SK-MEL-5 (cell line): ENCODE measurements at regions not wholly inside any gene's neighbourhood (a gene's known extent, or its start where the extent isn't known, plus 50 kb on each side); places are given as distances from the start of the nearest gene placed in this dataset.
"Not testable (repeated sequence)": the region's sequence is repeated elsewhere in the genome, so short reads cannot be mapped to it uniquely, and the experiment has no call there.

ENCODE experiments used
- DNase-seq: peaks from one replicate; pipeline ENCODE4 v3.0.0-alpha.2; 2016; ENCODE audit warnings: low read depth, low spot score
- in situ Hi-C: cut with HindIII; loops from 2 replicates; pipeline ENCODE4 v1.10.0; 2016; ENCODE audit warnings: low sequenced_read_pairs, high pct_unique_total_duplicates, low pct_unique_long_range_greater_than_20kb

DNA sequence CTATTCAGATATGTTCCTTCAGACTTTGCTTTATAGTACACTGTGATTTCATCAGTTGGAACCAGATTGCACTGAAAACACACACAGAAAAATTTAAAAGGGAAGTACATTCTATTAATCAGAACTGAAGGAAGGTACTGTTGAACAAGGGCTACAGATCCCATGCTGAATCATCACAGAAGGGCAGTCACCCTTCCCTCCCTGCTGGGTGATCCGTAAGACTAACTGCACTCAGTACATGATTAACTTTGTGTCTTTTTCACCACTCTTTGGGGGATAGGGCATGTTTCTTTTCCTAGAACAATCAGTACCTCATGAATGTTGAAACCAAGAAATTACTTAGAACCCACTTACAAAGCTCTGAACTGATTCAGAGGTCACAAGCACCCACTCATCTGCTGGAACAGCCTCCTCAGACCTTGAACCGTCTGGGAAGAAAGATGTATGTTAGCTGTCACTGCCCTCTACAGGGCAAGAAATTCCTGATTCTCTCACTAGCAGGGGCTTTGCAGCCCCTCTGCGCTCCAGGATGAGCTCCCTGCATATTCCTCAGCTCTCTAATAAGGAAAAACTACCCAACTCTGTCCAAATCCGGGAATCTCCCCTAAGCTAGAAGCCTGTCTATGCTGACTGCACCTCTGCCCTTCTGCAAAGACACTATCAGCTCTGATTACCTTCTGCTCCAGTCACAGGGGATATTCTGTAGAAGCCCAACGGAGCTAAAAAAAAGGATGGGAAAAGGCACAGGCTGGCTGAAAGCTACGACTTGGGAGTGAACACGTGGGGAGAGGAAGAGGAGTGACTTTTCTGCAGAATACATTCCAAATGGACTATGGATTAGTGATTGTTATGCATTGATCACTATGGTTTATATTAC lies 51.0 kb downstream of the IARS1 start:
- peak; percentile 50 for DNase-seq
- in situ Hi-C loops, result no loop called here

DNA sequence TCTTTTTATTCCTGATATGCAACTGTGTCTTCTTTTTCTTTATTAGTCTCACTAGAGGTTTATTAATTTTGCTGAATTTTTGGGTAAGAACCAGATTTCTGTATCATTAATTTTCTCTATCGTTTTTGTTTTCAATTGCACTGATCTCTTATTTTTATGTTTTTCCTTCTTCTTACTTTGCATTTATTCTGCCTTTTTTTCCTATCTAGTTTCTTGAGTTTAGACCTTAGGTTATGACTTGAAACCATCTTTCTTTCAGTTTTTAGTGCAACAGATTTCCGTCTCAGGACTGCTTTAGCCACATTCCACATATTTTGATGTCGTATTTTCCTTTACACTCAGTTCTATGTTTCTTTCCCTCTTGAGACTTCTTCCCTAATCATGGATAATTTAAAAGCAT lies 56.6 kb downstream of the IARS1 start:
- in situ Hi-C loops, result no loop called here
- DNase-seq, result no peak

DNA sequence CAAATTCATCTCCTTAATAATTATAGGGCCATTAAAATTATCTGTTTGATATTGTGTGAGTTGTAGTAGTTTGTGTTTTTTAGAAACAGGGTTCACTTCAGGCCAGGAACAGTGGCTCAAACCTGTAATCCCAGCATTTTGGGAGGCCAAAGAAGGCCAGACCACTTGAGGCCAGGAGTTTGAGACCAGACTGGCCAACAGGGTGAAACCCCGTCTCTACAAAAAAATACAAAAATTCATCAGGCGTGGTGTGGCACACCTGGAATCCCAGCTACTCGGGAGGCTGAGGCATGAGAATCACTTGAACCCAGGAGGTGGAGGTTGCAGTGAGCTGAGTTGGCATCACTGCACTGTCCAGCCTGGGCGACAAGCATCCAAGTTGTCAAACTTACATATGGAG lies 57.0 kb downstream of the IARS1 start:
- DNase-seq, result no peak
- in situ Hi-C loops, result no loop called here

DNA sequence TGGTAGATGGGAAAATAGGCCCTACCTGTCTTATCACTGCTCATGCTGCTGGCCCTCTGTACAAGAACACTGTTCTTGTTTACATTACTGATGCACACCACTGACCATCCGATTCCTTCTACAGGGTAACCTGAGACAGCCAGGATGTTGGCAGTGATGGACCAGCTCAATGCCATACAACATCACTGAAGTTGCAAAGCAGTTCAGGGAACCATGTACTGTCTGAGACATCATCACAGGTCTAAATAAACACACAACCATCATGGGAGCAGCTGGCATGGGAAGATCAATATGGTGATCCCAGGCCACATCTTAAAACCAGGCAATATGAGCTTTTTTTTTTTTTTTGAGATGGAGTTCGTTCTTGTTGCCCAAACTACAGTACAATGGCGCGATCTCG lies 59.0 kb downstream of the IARS1 start:
- in situ Hi-C loops, result no loop called here
- DNase-seq, result no peak

DNA sequence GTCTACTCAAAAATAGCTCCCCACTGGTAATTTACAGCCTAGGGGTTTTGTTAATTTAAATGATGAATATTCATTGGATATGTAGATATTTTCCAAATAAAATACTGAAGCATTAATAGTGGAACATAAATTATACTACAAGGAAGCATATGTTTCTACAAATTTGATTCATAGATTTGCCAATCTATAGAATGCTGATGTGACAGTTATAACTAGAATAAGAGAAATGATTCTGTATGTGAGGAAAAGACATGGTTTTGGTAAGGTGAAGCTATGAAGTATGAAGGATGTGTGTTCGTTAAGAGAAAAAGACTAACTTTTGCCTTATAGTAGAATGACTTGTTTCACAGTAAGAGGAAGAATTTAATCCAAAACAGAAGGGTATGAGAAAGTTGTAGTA lies 61.3 kb downstream of the IARS1 start:
- in situ Hi-C loops, result no loop called here
- no peak for DNase-seq

DNA sequence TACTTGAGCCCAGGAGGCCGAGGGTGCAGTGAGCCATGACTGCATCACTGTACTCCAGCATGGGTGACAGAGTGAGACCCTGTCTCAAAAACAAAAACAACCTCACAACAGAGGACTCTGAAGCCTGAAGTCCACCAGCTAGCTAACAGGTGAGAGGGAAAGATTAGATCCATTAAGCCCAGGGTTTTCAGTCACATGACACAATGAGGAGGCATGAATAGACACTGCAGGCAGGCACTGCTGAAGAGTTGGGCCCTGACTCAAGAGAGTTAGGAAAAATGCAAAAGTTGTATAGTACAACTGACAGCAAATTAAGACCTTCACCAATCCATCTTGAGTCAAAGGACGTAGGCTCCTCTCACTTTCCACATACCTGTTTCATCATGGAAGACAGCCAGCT lies 64.9 kb downstream of the IARS1 start:
- in situ Hi-C loops, result no loop called here
- no peak for DNase-seq

DNA sequence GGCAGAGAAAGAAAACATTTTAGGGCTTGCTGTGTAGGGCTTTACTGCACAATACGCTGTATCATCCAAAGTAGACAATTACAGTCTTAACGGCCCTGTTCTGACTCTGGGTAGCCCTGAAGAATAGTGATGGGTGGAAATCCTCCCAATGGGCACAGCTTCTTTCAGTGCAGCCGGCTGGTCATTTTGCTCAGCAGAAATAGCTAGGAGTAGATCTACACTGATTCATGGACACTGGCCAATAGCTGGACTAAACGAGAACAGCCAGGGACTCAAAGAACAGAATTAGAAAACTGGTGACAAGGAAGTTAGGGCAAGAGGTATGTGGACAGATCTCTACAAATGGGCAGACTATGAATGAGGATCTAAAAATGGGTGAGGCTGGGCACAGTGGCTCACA lies 69.3 kb downstream of the IARS1 start:
- in situ Hi-C loops, result no loop called here

DNA sequence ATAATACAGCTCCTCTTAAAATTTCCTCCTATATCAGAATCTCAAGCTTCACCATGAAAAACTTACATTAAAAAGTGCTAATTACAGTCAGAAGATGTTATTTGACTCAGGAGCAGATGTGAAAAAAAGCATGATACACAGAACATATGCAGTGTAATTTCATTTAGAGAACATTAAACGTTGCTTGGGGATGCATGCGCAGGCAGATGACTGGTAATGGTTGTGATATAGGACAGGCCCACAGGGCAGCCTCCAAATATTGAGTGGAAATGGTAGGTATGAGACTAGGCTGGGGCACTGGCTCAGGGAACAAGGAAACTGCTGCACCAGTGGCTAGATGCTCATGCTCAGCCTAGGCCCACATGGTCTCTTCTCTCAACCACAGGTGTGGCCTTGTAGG lies 69.7 kb downstream of the IARS1 start:
- in situ Hi-C loops, result no loop called here
- DNase-seq, result no peak

More for the DNA sequence above, 69.3 kb downstream of the IARS1 start:
- DNase-seq, result no peak

DNA sequence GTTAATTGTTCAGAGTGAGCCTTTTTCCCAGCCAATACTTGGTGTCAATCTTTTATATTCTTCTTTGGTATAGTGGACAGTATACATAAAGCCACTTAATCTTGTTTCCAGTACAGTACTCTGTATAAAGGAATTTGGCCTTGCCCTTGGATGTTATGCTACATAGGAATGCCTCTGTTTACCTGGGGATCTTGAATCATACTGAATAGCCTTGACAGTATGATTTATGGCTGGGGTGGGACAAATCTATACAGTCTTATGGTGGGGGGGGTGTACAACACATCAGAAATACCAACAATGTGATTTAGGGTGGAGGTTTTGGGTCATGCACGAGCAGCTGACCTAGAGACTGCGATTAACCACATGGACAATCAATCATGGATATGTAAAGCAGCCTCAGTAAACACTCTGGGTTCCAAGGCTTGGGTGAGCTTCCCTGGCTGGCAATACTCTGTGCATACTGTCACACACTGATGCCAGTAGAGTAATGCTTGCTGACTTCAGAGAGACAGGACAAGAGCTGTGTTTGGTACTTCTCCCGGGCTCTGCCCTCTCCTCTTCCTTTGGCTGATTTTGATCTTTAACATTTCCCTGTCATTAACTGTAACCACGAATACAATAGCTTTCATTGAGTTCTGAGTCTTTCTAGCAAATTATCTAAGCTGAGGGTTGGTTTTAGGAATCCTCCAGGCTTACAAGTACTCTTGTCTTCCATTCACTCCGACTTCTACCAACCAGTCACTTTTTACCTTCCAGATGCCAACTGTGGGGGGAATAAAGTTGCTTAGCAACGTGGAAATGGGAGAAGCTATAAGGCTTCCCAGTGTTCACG lies 84.6 kb downstream of the IARS1 start:
- in situ Hi-C loops, result no loop called here
- no peak for DNase-seq

DNA sequence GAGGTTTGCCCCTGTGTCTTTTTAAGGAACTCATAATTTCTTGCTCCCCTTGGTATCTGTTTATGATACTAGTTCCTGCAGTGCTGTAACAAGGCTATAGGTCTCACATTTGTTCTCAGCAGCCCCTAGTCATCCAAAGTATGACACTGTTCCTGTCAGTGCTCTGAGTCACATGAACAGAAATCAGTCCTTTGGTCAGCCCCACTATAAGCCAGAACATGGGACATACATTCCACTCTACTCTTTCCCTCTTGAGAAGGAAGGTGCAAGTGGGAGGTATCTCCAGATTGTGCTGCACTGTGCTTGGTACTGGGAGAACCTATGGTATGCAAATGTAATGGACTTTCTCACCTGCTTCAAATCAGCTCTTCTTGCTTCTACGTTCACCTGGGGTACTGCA lies 87.0 kb downstream of the IARS1 start:
- DNase-seq, result peak; percentile 20
- in situ Hi-C loops, result no loop called here

DNA sequence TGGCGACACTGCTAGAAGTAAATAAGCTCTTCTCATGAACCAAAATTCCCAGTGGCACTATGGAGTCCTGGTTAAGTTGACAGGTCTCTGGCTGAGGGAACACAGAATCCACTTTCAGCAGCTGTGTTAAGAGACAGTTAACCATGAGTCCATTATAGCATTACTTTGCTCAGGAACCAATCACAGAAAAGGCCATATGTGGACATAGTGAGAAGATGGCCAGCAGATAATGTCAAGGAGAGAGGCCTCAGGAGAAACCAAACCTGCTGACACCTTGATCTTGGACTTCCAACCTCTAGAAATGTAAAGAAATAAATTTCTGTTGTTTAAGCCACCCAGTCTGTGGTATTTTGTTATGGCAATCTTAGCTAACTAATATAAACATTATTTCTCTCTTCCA lies 88.7 kb upstream of the SPTLC1 start:
- in situ Hi-C loops, DNase-seq: not testable (repeated sequence)

DNA sequence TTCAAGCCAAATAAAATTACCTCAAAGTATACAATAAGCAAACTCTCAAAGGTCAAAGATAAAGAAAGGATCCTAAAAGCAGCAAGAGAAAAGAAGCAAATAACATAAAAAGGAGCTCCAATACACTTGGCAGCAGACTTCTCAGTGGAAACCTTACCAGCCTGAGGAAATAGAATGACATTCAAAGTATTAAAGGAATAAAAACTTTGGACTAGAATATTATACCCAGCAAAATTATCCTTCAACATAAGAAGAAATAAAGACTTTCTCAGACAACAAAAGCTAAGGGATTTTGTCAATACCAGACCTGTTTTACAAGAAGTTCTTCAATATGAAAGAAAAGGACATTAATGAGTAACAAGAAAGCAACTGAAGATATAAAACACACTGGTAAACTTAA lies 83.0 kb upstream of the SPTLC1 start:
- in situ Hi-C loops, DNase-seq: not testable (repeated sequence)

DNA sequence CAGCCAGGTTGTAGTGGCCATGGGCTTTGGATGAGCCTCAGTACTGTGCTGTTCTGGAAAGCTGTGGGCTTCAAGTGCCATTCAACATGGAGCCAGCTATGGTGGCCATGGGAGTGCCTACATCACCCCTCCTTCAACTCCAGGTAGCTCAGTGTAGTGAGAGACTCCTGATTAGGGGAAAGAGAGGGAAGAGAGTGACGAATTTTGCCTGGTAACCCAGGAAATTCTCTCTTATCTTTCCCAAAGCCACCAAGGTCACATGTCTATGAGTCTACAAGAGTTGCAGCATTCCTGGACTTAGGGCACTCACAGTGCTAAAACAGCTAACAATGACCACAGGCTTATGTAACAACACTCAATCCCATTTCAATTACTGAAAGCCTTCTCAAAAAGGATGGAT lies 81.7 kb upstream of the SPTLC1 start:
- in situ Hi-C loops, result no loop called here
- peak; percentile 37 for DNase-seq

DNA sequence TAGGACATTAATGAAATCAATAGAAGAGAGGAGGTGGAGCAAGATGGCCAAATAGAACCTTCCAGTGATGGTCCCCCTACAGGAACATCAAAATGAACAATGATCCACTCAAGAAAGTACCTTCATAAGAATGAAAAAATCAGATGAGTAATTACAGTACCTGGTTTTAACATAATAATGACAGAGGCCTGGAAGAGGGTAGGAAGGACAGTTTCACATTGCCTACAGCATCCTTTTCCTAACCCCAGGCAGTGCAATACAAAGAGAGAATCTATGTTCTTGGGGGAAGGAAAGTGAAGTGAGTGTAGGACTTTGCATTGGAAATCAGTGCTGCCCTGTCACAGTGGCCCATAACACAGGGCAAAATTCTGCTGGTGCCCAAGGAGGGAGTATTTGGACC lies 81.2 kb upstream of the SPTLC1 start:
- DNase-seq, result no peak
- in situ Hi-C loops, result no loop called here

DNA sequence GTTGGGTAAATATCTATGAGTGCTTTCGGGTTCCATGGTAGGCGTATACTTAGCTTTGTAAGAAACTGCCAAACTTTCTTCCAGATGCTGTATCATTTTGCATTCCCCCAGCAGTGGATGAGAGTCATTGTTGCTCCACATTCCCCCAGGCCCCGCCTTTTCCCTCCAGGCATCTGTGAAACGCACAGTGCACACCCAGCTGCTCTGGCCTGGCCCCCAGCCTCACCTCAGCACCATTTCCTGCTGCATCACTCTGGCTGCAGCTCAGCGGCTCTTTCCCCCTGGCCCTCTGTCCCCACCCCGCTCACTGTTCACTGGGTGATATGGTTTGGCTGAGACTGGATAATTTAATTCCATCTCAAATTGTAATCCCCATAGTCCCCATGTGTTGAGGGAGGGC lies 76.6 kb upstream of the SPTLC1 start:
- no peak for DNase-seq
- in situ Hi-C loops, result no loop called here

DNA sequence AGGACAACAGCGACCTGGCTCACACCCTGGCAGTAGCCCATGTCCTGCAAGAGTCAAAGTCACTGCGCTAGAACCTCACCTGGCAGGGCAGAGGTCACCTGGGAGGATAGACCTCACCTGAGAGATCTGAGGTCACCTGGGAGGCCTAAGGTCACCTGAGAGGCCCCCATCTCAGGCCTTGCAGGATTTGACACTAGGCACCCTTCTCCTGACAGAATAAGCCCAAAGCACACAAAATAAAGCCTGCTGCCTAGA lies 75.2 kb upstream of the SPTLC1 start:
- in situ Hi-C loops, result no loop called here

DNA sequence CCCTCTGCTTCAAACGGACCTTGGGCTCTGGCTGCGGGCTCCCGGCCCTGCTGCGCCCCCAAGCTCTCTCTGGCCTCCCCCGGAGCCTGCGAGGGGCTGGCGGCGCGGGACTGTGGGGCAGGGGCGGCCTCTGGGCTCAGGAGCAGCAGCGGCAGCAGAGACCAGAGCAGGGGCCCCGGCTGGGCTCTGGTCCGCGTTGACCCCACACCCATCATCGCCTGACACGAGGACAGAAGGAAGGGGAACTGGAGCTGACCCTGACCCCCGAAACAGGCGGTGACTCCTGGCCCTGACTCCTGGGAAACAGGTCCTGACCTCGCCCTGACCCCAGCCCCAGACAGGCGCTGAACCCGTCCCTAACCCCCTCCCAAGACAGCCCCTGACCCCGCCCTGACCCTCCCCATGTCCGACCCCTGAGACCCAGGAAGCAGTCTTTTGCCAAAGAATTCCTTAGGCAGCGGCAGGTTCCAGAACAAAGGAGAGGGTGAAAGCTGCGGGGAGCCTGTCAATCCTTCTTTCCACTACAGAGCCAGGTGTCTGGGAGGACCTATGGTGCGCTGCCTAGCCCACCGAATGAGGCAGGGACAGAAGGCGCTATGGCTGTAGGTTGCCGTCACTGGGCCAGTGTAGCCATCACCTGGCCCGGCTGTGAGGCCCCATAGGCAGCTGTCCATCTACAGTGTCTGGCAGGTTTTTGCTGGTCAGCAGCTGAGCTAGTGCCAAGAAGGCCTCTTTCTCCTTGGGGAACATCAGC lies 74.7 kb upstream of the SPTLC1 start:
- in situ Hi-C loops, result no loop called here
- DNase-seq, result no peak

More for the DNA sequence above, 75.2 kb upstream of the SPTLC1 start:
- DNase-seq, result no peak

DNA sequence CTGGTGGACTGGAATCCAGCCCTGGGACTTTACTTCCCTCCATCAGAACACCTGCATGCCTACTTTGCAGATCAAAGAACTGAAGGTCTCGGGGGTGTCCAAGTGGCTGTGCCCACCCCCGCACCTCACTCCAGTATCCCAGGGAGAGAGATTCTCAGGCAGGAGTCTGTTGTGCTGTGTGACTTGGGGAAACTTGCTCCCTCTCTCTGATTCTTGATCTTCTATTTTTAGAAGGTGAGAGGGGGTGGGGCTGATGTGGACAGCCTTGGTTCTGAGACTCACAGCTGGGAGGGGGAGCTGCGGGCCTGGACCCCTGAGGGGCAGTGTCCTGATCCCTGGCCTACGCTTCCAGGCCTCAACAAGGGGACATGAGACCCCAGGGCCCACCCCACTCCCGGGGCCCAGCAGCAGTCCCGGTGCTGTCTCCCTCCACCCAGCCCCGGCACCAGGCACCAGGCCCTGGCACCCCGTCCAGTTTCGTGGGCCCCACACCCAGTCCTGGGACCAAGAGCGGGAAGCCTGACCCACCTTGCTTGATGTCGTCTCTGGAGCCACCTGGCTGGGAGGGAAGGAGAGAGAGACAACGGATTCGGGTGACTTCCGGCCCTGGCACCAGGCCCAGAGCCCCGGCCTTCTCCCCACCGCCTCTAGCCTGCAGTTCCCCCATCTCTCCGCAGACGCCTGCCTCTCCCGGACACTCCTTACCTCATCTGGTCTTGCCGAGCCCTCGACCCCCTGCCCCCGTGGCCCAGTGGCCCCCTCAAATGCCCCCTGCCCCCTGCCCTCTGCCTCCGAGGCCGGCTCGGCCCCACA lies 74.0 kb upstream of the SPTLC1 start:
- no peak for DNase-seq
- in situ Hi-C loops, result no loop called here
